ENCODE measurements at regions not wholly inside any gene's neighbourhood (a gene's known extent, or its start where the extent isn't known, plus 50 kb on each side); places are given as distances from the start of the nearest gene placed in this dataset.

- H3K27me3 ChIP-seq, result no peaks in the 10 kb centered on the region
- H3K4me1 ChIP-seq, result no peaks in the 10 kb centered on the region
- peaks cover 0 to 7% of the 10 kb centered on the region in 2 donors for H3K9me3 ChIP-seq
- H3K4me3 ChIP-seq, result no peak overlapping the region
- H3K36me3 ChIP-seq, result no peaks in the 10 kb centered on the region
- no peak overlapping the region for H3K27ac ChIP-seq
- TF ChIP-seq CTCF (IDR thresholded peaks at IDR 0.05), result no peak
- no peak for DNase-seq (ENCODE audit: low spot score)
Measured at GRCh38 chr6:15101130-15101529, 144.7 kb upstream of the JARID2 start.

- no peak for DNase-seq (ENCODE audit: low spot score)
- peaks cover 0 to 9% of the 10 kb centered on the region in 2 donors for H3K9me3 ChIP-seq
- H3K27ac ChIP-seq, result no peak overlapping the region
- no peak for TF ChIP-seq CTCF (IDR thresholded peaks at IDR 0.05)
- H3K27me3 ChIP-seq, result no peaks in the 10 kb centered on the region
- no peaks in the 10 kb centered on the region for H3K4me1 ChIP-seq
- no peaks in the 10 kb centered on the region for H3K36me3 ChIP-seq
- no peak overlapping the region for H3K4me3 ChIP-seq
Measured at GRCh38 chr6:15102241-15102640, 143.6 kb upstream of the JARID2 start.

GRCh38 chr6:15106958-15107643 is 138.8 kb upstream of the JARID2 start:
- Histone ChIP-seq H3K27me3 (no peaks in the 10 kb centered on the region), H3K9me3 (peaks cover 0 to 9% of the 10 kb centered on the region in 2 donors), H3K4me1 (no peaks in the 10 kb centered on the region), H3K27ac (no peak overlapping the region), H3K4me3 (no peak overlapping the region), H3K36me3 (no peaks in the 10 kb centered on the region)
- no peak for TF ChIP-seq CTCF (IDR thresholded peaks at IDR 0.05)
- no peak for DNase-seq (ENCODE audit: low spot score)

DNA sequence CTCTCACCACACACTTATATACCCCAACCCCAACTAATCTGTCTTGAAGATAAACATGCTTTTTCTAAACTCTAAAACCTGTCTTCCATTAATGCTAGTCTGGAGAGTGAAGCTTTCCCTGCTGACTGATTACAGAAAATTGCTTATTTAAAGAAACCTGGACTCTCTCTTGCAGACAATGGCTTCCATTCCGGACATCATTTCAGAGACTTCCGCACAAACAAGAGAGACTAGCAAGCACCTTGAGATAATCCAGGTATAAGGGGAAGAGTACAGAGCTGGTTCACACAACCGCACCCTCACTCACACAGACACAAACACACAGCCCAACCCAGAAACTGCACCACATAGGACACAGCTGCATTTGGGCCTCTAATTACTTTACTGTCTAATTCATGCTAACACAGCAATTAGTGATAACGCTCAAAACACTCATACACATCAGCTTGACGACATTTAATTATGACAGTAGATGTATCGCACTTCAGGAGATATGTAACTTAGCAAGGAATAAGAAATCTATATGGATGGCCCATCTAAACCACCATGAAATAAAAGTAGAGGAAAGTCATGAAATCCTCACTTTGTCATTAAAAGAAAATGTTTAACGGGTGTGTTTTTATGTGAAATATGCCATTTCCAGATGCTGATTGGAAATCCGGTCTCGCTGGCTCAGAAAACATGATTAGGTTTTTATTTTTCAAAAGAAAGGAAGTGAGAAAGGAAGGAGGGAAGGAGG is 138.1 kb upstream of the JARID2 start:
- Histone ChIP-seq H3K27ac (no peak overlapping the region), H3K4me1 (no peaks in the 10 kb centered on the region)

GRCh38 chr6:15108383-15108715 is 137.5 kb upstream of the JARID2 start:
- TF ChIP-seq CTCF (IDR thresholded peaks at IDR 0.05), result no peak
- H3K27me3 ChIP-seq, result no peaks in the 10 kb centered on the region
- H3K9me3 ChIP-seq, result peaks cover 0 to 9% of the 10 kb centered on the region in 2 donors
- H3K4me1 ChIP-seq, result no peaks in the 10 kb centered on the region
- no peak overlapping the region for H3K27ac ChIP-seq
- H3K36me3 ChIP-seq, result no peaks in the 10 kb centered on the region
- no peak overlapping the region for H3K4me3 ChIP-seq
- no peak for DNase-seq (ENCODE audit: low spot score)

More for the DNA sequence above, 138.1 kb upstream of the JARID2 start:
- H3K4me3 ChIP-seq, result no peak overlapping the region
- no peaks in the 10 kb centered on the region for H3K27me3 ChIP-seq
- TF ChIP-seq CTCF (IDR thresholded peaks at IDR 0.05), result no peak
- H3K36me3 ChIP-seq, result no peaks in the 10 kb centered on the region
- no peak for DNase-seq (ENCODE audit: low spot score)
- H3K9me3 ChIP-seq, result peaks cover 0 to 9% of the 10 kb centered on the region in 2 donors

All from right atrium auricular region (tissue), 2 donors.